GM12864 (cell line): ENCODE measurements at regions not wholly inside any gene's neighbourhood (a gene's known extent, or its start where the extent isn't known, plus 50 kb on each side); places are given as distances from the start of the nearest gene placed in this dataset.

Experiments
- DNase-seq: peaks from one replicate; pipeline ENCODE4 v3.0.0-alpha.2; 2011; ENCODE audit warnings: low read depth
- H3K4me3 ChIP-seq: 2 replicates; pipeline ENCODE4 v1.5.1; 2011; ENCODE audit warnings: mild to moderate bottlenecking, low read depth, low read length, control low read depth
- TF ChIP-seq, protein P1 (sequence below): IDR thresholded peaks from 2 replicates; pipeline ENCODE4 v1.5.1; 2011; ENCODE audit warnings: low read depth, mild to moderate bottlenecking, moderate library complexity, low read length, control low read depth, inconsistent platforms; ENCODE audit errors: missing control alignments

DNA sequence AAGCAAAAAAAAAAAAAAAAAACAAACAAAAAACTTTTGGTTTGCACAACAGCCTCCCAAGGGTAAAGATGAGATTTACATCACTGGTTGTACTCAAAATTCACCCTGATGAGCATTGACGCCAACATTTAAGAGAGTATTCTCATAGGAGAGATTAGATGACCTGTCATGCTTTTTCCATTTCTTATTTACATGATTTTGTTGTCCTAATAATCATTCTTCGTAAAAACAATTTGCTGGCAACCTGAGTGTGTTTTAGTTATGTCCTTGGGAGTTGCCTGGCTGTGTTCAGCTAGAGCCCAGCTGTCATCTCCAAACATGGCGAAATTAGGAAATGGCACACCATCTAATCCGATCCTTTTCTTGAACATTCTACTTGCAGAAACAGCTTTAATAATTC is 186.4 kb upstream of the MRPS30 start:
- TF ChIP-seq, protein P1, sequence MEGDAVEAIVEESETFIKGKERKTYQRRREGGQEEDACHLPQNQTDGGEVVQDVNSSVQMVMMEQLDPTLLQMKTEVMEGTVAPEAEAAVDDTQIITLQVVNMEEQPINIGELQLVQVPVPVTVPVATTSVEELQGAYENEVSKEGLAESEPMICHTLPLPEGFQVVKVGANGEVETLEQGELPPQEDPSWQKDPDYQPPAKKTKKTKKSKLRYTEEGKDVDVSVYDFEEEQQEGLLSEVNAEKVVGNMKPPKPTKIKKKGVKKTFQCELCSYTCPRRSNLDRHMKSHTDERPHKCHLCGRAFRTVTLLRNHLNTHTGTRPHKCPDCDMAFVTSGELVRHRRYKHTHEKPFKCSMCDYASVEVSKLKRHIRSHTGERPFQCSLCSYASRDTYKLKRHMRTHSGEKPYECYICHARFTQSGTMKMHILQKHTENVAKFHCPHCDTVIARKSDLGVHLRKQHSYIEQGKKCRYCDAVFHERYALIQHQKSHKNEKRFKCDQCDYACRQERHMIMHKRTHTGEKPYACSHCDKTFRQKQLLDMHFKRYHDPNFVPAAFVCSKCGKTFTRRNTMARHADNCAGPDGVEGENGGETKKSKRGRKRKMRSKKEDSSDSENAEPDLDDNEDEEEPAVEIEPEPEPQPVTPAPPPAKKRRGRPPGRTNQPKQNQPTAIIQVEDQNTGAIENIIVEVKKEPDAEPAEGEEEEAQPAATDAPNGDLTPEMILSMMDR = no peak
- DNase-seq = no peak
- no peak overlapping the region for H3K4me3 ChIP-seq

DNA sequence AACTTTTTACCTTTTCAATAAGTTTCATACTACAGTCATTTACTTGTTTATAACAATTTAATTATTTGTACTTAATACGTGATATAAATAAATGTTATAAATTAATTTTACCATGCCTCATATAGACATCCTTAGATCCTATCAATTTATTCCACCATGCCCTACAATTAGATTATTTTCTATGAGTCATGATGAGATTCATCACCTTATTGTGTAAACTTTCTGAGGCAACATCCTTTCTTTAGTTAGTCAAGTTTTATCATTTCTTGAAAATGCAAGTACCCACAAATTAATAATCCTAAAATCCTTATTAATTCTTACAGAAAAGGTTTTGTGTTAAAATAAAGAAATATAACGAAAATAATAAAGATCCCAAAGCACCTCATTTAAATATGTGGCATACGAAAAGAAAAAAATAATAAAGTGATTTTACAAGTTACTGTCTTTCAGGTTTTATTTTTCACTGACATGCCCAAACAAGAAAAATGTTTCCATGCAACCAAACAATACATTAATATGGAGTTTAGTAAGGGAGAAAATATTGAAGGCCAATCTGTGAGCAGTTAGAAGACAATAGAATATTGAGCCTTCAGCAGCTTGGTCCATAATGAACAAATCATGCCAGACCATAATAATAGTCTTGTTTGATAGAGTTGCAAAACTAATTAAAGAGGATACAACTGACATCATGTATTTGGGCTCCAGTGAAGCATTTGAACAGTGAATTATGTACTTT is 188.7 kb upstream of the MRPS30 start:
- TF ChIP-seq, protein P1 = no peak
- no peak for DNase-seq
- no peak overlapping the region for H3K4me3 ChIP-seq

DNA sequence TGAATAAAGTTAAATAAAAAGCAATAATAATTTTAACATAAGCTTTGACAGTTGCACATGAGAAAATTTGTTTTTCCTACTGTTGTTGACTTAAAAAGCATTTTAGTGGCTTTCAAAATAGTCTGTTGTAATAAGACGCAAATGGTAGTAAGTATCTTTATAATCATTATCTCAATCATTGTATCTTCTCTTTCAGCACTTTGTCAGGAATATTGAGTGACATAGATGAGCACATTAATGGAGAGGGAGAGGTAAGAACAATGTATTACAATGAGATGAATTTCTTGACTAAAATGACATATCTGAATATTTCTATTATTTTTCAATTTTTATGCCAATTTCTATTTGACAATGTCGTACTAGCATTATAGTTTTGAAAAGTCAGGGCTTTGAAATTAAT is 193.9 kb upstream of the MRPS30 start:
- no peak overlapping the region for H3K4me3 ChIP-seq
- TF ChIP-seq, protein P1 = no peak
- DNase-seq = no peak

DNA sequence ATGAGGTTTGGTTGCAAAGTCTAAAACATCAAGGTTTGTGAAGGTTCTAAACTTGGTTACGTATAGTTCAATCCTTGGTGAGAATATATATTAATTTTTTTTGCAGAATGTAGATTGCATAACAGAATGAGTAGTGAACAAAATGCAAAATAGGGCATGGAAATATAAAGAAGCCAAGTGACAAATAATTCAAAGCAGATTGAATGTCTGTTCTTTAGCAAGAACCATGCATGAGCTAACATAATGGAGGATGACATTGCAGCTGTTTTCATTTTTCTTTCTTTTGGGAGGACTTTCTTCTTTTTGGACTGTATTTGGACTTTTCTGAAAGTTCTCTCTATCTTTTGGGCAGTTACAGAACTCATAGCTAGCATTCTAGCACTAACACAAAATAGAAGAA is 194.8 kb upstream of the MRPS30 start:
- no peak overlapping the region for H3K4me3 ChIP-seq
- DNase-seq = no peak
- TF ChIP-seq, protein P1 = no peak

DNA sequence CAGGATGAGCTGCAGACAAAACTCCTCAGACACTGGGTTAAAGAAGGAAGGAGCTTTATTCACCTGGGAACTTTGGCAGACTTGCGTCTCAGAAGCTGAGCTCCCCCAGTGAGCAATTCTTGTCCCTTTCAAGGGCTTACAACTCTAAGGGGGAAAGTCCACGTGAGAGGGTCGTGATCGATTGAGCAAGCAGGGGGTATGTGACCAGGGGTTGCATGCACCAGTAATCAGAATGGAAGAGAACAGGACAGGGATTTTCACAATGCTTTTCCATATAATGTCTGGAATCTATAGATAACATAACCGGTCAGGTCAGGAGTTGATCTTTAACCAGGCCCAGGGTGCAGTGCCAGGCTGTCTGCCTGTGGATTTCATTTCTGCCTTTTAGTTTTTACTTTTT is 202.8 kb upstream of the MRPS30 start:
- DNase-seq = no peak
- H3K4me3 ChIP-seq = no peak overlapping the region
- TF ChIP-seq, protein P1 = no peak

DNA sequence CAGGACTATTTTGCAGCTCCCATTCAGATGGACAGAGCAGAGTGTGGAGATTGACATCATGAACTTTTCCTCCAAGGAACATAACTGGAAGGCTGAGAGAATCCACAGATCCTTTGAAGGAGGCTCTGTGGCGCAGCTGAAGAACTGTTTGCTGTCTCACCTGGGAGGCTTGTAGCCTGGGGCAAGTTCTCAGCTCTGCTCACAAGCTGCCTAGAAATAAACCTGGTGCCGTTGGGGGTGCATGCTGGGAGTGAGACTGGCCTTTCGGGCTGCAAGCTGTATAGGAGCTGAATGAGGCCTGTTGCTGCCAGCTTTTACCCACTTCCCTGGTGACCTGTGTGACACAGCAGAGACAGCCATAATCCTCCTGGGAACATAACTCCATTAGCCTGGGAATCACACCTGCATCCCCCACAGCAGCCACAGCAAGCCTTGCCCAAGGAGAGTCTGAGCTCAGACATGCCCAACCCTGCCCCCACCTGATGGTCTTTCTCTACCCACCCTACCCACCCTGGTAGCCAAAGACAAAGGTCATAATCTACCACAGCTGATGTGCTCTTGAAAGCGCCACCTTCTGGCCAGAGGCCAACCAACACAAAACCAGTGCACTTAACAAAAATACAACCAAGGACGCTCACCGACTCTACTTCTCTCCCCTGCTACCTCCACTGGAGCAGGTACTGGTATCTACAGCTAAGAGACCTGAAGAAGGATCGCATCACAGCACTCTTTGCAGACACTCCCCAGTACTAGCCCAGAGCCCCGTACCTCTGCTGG is 205.1 kb upstream of the MRPS30 start:
- H3K4me3 ChIP-seq = no peak overlapping the region
- DNase-seq = no peak
- TF ChIP-seq, protein P1 = peak; percentile 18

DNA sequence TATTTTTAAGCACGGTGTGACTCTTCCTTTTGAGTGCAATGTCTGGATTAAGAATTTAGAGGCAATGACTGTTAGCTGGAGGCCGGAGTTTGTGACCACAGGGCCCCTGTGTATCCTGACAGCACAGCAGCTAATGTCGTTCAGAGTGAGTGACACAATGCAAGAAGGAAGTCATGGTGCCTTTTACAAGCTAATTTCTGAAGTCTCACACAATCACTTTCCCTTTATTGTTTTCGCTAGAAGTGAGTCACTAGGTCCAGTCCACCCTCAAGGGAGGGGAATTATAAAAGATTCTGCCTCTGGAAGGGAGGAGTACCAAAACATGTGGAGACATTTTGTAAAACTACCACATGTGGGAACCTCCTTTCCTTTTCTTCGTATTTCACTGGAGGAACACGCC is 185.5 kb upstream of the FGF10 start:
- H3K4me3 ChIP-seq = no peak overlapping the region
- TF ChIP-seq, protein P1 = no peak
- DNase-seq = no peak
